Loucy (cell line): ENCODE measurements at regions not wholly inside any gene's neighbourhood (a gene's known extent, or its start where the extent isn't known, plus 50 kb on each side); places are given as distances from the start of the nearest gene placed in this dataset.

ENCODE experiments used
- EZH2phosphoT487 ChIP-seq: fragments of 200-600 bp; IDR thresholded peaks from 2 replicates; pipeline ENCODE4 v1.6.1; 2018; ENCODE audit warnings: antibody characterized with exemption, mild to moderate bottlenecking, moderate library complexity, borderline replicate concordance
- TF ChIP-seq, protein P1 (sequence below): fragments of 200-600 bp; sonication (generic); conservative IDR thresholded peaks from 2 replicates; pipeline ENCODE4 v1.5.1; 2014; ENCODE audit warnings: mild to moderate bottlenecking, antibody characterized with exemption, low read length

DNA sequence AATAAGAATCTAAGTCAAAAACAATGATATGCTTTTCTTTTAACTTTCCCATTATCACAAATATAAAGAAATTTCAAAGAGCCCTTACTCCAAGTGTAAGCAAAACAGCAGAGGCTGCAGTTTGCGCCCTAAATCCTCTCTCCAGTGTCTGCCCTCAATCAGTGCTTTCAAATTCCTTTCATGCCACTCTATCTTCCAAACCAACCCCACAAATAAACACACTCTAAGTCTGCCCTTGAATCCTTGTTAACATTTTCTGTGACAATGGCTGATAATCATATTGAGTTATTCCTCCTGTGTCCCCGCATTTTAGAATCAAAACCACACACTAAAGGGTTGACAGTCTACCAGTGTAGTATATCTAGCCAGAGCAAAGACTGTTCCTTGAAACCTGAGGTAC lies 317.9 kb upstream of the MARCKS start:
- TF ChIP-seq, protein P1, sequence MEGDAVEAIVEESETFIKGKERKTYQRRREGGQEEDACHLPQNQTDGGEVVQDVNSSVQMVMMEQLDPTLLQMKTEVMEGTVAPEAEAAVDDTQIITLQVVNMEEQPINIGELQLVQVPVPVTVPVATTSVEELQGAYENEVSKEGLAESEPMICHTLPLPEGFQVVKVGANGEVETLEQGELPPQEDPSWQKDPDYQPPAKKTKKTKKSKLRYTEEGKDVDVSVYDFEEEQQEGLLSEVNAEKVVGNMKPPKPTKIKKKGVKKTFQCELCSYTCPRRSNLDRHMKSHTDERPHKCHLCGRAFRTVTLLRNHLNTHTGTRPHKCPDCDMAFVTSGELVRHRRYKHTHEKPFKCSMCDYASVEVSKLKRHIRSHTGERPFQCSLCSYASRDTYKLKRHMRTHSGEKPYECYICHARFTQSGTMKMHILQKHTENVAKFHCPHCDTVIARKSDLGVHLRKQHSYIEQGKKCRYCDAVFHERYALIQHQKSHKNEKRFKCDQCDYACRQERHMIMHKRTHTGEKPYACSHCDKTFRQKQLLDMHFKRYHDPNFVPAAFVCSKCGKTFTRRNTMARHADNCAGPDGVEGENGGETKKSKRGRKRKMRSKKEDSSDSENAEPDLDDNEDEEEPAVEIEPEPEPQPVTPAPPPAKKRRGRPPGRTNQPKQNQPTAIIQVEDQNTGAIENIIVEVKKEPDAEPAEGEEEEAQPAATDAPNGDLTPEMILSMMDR, result no peak
- TF ChIP-seq EZH2phosphoT487, result no peak
